ENCODE measurements at regions not wholly inside any gene's neighbourhood (a gene's known extent, or its start where the extent isn't known, plus 50 kb on each side); places are given as distances from the start of the nearest gene placed in this dataset.
A peak's percentile ranks its signal among the peaks of the same experiment; 100 is the strongest.

GRCh38 chr13:30023196-30023895 is 172.9 kb upstream of the UBL3 start:
- Mint-ChIP-seq H3K27me3 (peaks cover 5% of the 10 kb centered on the region), H3K4me1 (ENCODE audit: low read depth) (peaks cover 24% of the 10 kb centered on the region), H3K27ac (peak overlapping the region; percentile 11), H3K36me3 (ENCODE audit: insufficient read depth) (no peaks in the 10 kb centered on the region), H3K9me3 (ENCODE audit: low read depth) (no peaks in the 10 kb centered on the region), H3K4me3 (ENCODE audit: low read depth) (no peak overlapping the region)
- TF ChIP-seq CTCF (IDR thresholded peaks at IDR 0.05; ENCODE audit: unreplicated experiment): no peak
- DNase-seq (ENCODE audit: low spot score, unreplicated experiment): no peak

GRCh38 chr13:30022796-30023195 is 172.4 kb upstream of the UBL3 start:
- no peaks in the 10 kb centered on the region for H3K9me3 Mint-ChIP-seq (ENCODE audit: low read depth)
- peaks cover 5% of the 10 kb centered on the region for H3K27me3 Mint-ChIP-seq
- no peak overlapping the region for H3K4me3 Mint-ChIP-seq (ENCODE audit: low read depth)
- H3K4me1 Mint-ChIP-seq (ENCODE audit: low read depth): peaks cover 28% of the 10 kb centered on the region
- no peak for TF ChIP-seq CTCF (IDR thresholded peaks at IDR 0.05; ENCODE audit: unreplicated experiment)
- no peaks in the 10 kb centered on the region for H3K36me3 Mint-ChIP-seq (ENCODE audit: insufficient read depth)
- H3K27ac Mint-ChIP-seq: peak overlapping the region; percentile 11
- no peak for DNase-seq (ENCODE audit: low spot score, unreplicated experiment)

GRCh38 chr13:30022256-30022655 is 171.8 kb upstream of the UBL3 start:
- no peak for TF ChIP-seq CTCF (IDR thresholded peaks at IDR 0.05; ENCODE audit: unreplicated experiment)
- H3K9me3 Mint-ChIP-seq (ENCODE audit: low read depth): no peaks in the 10 kb centered on the region
- DNase-seq (ENCODE audit: low spot score, unreplicated experiment): no peak
- H3K27me3 Mint-ChIP-seq: peaks cover 5% of the 10 kb centered on the region
- no peak overlapping the region for H3K27ac Mint-ChIP-seq
- peaks cover 29% of the 10 kb centered on the region for H3K4me1 Mint-ChIP-seq (ENCODE audit: low read depth)
- H3K4me3 Mint-ChIP-seq (ENCODE audit: low read depth): no peak overlapping the region
- H3K36me3 Mint-ChIP-seq (ENCODE audit: insufficient read depth): no peaks in the 10 kb centered on the region

- Mint-ChIP-seq H3K27ac (no peak overlapping the region), H3K27me3 (peaks cover 5% of the 10 kb centered on the region), H3K4me3 (ENCODE audit: low read depth) (no peak overlapping the region), H3K9me3 (ENCODE audit: low read depth) (no peaks in the 10 kb centered on the region), H3K36me3 (ENCODE audit: insufficient read depth) (no peaks in the 10 kb centered on the region), H3K4me1 (ENCODE audit: low read depth) (peaks cover 29% of the 10 kb centered on the region)
- TF ChIP-seq CTCF (IDR thresholded peaks at IDR 0.05; ENCODE audit: unreplicated experiment): no peak
- DNase-seq (ENCODE audit: low spot score, unreplicated experiment): no peak
Observed at GRCh38 chr13:30021611-30022010, 171.2 kb upstream of the UBL3 start.

- Mint-ChIP-seq H3K9me3 (ENCODE audit: low read depth) (no peaks in the 10 kb centered on the region), H3K4me1 (ENCODE audit: low read depth) (peaks cover 29% of the 10 kb centered on the region), H3K36me3 (ENCODE audit: insufficient read depth) (no peaks in the 10 kb centered on the region), H3K27ac (no peak overlapping the region), H3K27me3 (peaks cover 2% of the 10 kb centered on the region), H3K4me3 (ENCODE audit: low read depth) (no peak overlapping the region)
- DNase-seq (ENCODE audit: low spot score, unreplicated experiment): no peak
- no peak for TF ChIP-seq CTCF (IDR thresholded peaks at IDR 0.05; ENCODE audit: unreplicated experiment)
Observed at GRCh38 chr13:30020726-30021312, 170.4 kb upstream of the UBL3 start.
